ENCODE measurements at regions not wholly inside any gene's neighbourhood (a gene's known extent, or its start where the extent isn't known, plus 50 kb on each side); places are given as distances from the start of the nearest gene placed in this dataset.

- no peak for TF ChIP-seq YY1 (IDR thresholded peaks at IDR 0.05; ENCODE audit: low read depth, low read length)
- TF ChIP-seq SRF (IDR thresholded peaks at IDR 0.05; ENCODE audit: low read depth, low read length) = no peak
Observed at GRCh38 chr2:74777161-74777900, 56.6 kb upstream of the HK2 start.

Data from H1 (cell line).